GM23338 (cell line): ENCODE measurements at regions not wholly inside any gene's neighbourhood (a gene's known extent, or its start where the extent isn't known, plus 50 kb on each side); places are given as distances from the start of the nearest gene placed in this dataset.

Source experiments
- ATAC-seq: fragments of 200-7000 bp; cut with Tn5 transposase; 3 replicates; pipeline ENCODE4 v1.9.1; 2020
- DNase-seq: peaks from one replicate; pipeline ENCODE4 v3.0.0-alpha.2; 2015; ENCODE audit warnings: low spot score
- H2AFZ ChIP-seq: fragments of 200-600 bp; sonication (generic); 2 replicates; pipeline ENCODE4 v1.8.0; 2016; ENCODE audit warnings: antibody characterized with exemption, mild to moderate bottlenecking, moderate library complexity
- H3F3A ChIP-seq: fragments of 200-600 bp; sonication (generic); replicated peaks from 2 replicates; pipeline ENCODE4 v1.8.0; 2017; ENCODE audit warnings: antibody characterized with exemption, mixed run types, low read depth
- H3K27ac ChIP-seq: fragments of 200-600 bp; sonication (generic); 2 replicates; pipeline ENCODE4 v1.6.1; 2016; ENCODE audit warnings: low read depth
- H3K27me3 ChIP-seq: fragments of 200-600 bp; sonication (generic); 2 replicates; pipeline ENCODE4 v1.8.0; 2016; ENCODE audit warnings: mild to moderate bottlenecking, mixed run types, moderate library complexity; ENCODE audit not compliant: insufficient read depth
- H3K36me3 ChIP-seq: fragments of 200-600 bp; sonication (generic); 2 replicates; pipeline ENCODE4 v1.8.0; 2016; ENCODE audit warnings: mild to moderate bottlenecking; ENCODE audit not compliant: insufficient read depth
- H3K4me1 ChIP-seq: fragments of 200-600 bp; sonication (generic); 2 replicates; pipeline ENCODE4 v1.8.0; 2016; ENCODE audit warnings: mild to moderate bottlenecking, moderate library complexity; ENCODE audit not compliant: insufficient read depth
- H3K4me2 ChIP-seq: fragments of 200-600 bp; sonication (generic); 2 replicates; pipeline ENCODE4 v1.7.1; 2017; ENCODE audit warnings: mixed run types
- H3K4me3 ChIP-seq: fragments of 200-600 bp; sonication (generic); 2 replicates; pipeline ENCODE4 v1.6.1; 2016; ENCODE audit warnings: mixed run types
- H3K79me2 ChIP-seq: fragments of 200-600 bp; sonication (generic); replicated peaks from 2 replicates; pipeline ENCODE4 v1.8.0; 2017; ENCODE audit warnings: mild to moderate bottlenecking; ENCODE audit not compliant: insufficient read depth
- H3K9me2 ChIP-seq: fragments of 200-600 bp; sonication (generic); 2 replicates; pipeline ENCODE4 v1.8.0; 2017; ENCODE audit not compliant: insufficient read depth
- H4K20me1 ChIP-seq: fragments of 200-600 bp; sonication (generic); replicated peaks from 2 replicates; pipeline ENCODE4 v1.8.0; 2017; ENCODE audit warnings: mild to moderate bottlenecking; ENCODE audit not compliant: insufficient read depth
- H3K27ac Mint-ChIP-seq: 2 replicates; pipeline ENCODE4 v1.8.0; 2020; ENCODE audit warnings: inconsistent platforms, mild to moderate bottlenecking, moderate library complexity, mixed read lengths
- H3K27me3 Mint-ChIP-seq: 3 replicates; pipeline ENCODE4 v1.8.0; 2022; ENCODE audit warnings: low read depth, mild to moderate bottlenecking, moderate library complexity, mixed read lengths, inconsistent platforms; ENCODE audit not compliant: insufficient read depth, poor library complexity
- H3K36me3 Mint-ChIP-seq: 3 replicates; pipeline ENCODE4 v1.8.0; 2021; ENCODE audit warnings: low read depth, mild to moderate bottlenecking, inconsistent platforms, moderate library complexity, mixed read lengths
- H3K4me1 Mint-ChIP-seq: 3 replicates; pipeline ENCODE4 v1.8.0; 2020; ENCODE audit warnings: mild to moderate bottlenecking, inconsistent platforms, mixed read lengths
- H3K4me3 Mint-ChIP-seq: 3 replicates; pipeline ENCODE4 v1.8.0; 2021; ENCODE audit warnings: moderate library complexity, mild to moderate bottlenecking, inconsistent platforms, mixed read lengths
- H3K9me3 Mint-ChIP-seq: 3 replicates; pipeline ENCODE4 v1.8.0; 2020; ENCODE audit warnings: moderate library complexity, mild to moderate bottlenecking, inconsistent platforms, mixed read lengths
- CREB1 ChIP-seq: fragments of 250-450 bp; sonication (Bioruptor Pico); IDR thresholded peaks from 2 replicates; pipeline ENCODE4 v1.5.0; 2020; ENCODE audit warnings: low read depth, mild to moderate bottlenecking, moderate library complexity
- EZH2 ChIP-seq: fragments of 200-600 bp; sonication (generic); IDR thresholded peaks from one replicate; pipeline ENCODE4 v1.8.0; 2017; ENCODE audit warnings: antibody characterized with exemption, mild to moderate bottlenecking, low read depth; ENCODE audit not compliant: unreplicated experiment
- EZH2phosphoT487 ChIP-seq: fragments of 200-600 bp; sonication (generic); IDR thresholded peaks from one replicate; pipeline ENCODE4 v1.8.1; 2018; ENCODE audit warnings: antibody characterized with exemption; ENCODE audit not compliant: unreplicated experiment
- JUNB ChIP-seq: IDR thresholded peaks from one replicate; pipeline ENCODE4 v1.6.1; 2016; ENCODE audit warnings: antibody characterized with exemption; ENCODE audit not compliant: unreplicated experiment
- NANOG ChIP-seq: IDR thresholded peaks from 2 replicates; pipeline ENCODE4 v1.6.1; 2016; ENCODE audit warnings: antibody characterized with exemption, borderline replicate concordance
- POLR2AphosphoS5 ChIP-seq: IDR thresholded peaks from 2 replicates; pipeline ENCODE4 v1.6.1; 2016; ENCODE audit warnings: antibody characterized with exemption, low read depth
- STAT1 ChIP-seq: IDR thresholded peaks from one replicate; pipeline ENCODE4 v1.6.1; 2016; ENCODE audit warnings: antibody characterized with exemption; ENCODE audit not compliant: unreplicated experiment
- ZNF114 ChIP-seq: fragments of 250-450 bp; sonication (Bioruptor Pico); IDR thresholded peaks from 2 replicates; pipeline ENCODE4 v1.5.0; 2020; ENCODE audit warnings: mild to moderate bottlenecking, moderate library complexity
- ZNF331 ChIP-seq: fragments of 250-450 bp; sonication (Bioruptor Pico); IDR thresholded peaks from 2 replicates; pipeline ENCODE4 v1.5.0; 2020; ENCODE audit warnings: low read depth, mild to moderate bottlenecking, moderate library complexity
- TF ChIP-seq, protein P1 (sequence below): fragments of 250-450 bp; sonication (Bioruptor Pico); IDR thresholded peaks from 2 replicates; pipeline ENCODE4 v1.5.0; 2020; ENCODE audit warnings: mild to moderate bottlenecking, moderate library complexity
- TF ChIP-seq, protein P2 (sequence below): IDR thresholded peaks from one replicate; pipeline ENCODE4 v1.6.1; 2018; ENCODE audit warnings: antibody characterized with exemption; ENCODE audit not compliant: unreplicated experiment
- TF ChIP-seq, protein P3 (sequence below), 2 experiments: fragments of 200-600 bp in 1 of 2; sonication (generic) in 1 of 2; conservative IDR thresholded peaks; 2 replicates each; pipeline versions ENCODE4 v1.5.1 to v1.6.1; 2016 to 2017; ENCODE audit warnings: antibody characterized with exemption in 2 of 2, low read depth in 2 of 2, mild to moderate bottlenecking in 2 of 2, moderate library complexity in 1 of 2
- TF ChIP-seq, protein P4 (sequence below): IDR thresholded peaks from 2 replicates; pipeline ENCODE4 v1.6.1; 2016; ENCODE audit warnings: antibody characterized with exemption

DNA sequence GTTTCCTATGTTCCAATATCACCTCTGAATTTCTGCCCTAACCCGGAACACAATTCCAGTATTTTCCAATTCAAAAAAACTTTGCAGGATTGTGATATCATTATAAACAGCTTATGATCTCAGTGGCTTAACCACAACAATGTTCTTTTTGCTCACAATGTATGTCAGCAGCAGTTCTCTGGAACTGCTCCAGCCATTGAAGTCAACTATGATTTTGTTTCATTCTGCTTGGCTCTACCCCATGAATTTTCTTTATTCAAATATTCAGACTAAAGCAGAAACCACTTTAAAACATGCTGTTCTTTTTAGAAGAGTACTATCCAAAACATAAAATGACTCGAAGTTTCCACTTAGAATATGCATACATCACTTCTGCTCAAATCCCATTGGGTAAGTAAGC, 1611.1 kb downstream of the ARAP2 start:
- no peaks in the 10 kb centered on the region for H3K36me3 Mint-ChIP-seq
- DNase-seq (no peak), ATAC-seq (no peak)
- Histone ChIP-seq H3K4me2 (no peak overlapping the region), H3K4me1 (no peaks in the 10 kb centered on the region), H3K79me2 (no peaks in the 10 kb centered on the region), H3K27ac (no peak overlapping the region), H3K4me3 (no peak overlapping the region), H2AFZ (no peak overlapping the region), H3K27me3 (no peaks in the 10 kb centered on the region), H3F3A (no peaks in the 10 kb centered on the region), H4K20me1 (no peaks in the 10 kb centered on the region), H3K9me2 (no peaks in the 10 kb centered on the region), H3K36me3 (no peaks in the 10 kb centered on the region)
- TF ChIP-seq POLR2AphosphoS5, result no peak
- TF ChIP-seq EZH2, result no peak
- TF ChIP-seq, protein P1, sequence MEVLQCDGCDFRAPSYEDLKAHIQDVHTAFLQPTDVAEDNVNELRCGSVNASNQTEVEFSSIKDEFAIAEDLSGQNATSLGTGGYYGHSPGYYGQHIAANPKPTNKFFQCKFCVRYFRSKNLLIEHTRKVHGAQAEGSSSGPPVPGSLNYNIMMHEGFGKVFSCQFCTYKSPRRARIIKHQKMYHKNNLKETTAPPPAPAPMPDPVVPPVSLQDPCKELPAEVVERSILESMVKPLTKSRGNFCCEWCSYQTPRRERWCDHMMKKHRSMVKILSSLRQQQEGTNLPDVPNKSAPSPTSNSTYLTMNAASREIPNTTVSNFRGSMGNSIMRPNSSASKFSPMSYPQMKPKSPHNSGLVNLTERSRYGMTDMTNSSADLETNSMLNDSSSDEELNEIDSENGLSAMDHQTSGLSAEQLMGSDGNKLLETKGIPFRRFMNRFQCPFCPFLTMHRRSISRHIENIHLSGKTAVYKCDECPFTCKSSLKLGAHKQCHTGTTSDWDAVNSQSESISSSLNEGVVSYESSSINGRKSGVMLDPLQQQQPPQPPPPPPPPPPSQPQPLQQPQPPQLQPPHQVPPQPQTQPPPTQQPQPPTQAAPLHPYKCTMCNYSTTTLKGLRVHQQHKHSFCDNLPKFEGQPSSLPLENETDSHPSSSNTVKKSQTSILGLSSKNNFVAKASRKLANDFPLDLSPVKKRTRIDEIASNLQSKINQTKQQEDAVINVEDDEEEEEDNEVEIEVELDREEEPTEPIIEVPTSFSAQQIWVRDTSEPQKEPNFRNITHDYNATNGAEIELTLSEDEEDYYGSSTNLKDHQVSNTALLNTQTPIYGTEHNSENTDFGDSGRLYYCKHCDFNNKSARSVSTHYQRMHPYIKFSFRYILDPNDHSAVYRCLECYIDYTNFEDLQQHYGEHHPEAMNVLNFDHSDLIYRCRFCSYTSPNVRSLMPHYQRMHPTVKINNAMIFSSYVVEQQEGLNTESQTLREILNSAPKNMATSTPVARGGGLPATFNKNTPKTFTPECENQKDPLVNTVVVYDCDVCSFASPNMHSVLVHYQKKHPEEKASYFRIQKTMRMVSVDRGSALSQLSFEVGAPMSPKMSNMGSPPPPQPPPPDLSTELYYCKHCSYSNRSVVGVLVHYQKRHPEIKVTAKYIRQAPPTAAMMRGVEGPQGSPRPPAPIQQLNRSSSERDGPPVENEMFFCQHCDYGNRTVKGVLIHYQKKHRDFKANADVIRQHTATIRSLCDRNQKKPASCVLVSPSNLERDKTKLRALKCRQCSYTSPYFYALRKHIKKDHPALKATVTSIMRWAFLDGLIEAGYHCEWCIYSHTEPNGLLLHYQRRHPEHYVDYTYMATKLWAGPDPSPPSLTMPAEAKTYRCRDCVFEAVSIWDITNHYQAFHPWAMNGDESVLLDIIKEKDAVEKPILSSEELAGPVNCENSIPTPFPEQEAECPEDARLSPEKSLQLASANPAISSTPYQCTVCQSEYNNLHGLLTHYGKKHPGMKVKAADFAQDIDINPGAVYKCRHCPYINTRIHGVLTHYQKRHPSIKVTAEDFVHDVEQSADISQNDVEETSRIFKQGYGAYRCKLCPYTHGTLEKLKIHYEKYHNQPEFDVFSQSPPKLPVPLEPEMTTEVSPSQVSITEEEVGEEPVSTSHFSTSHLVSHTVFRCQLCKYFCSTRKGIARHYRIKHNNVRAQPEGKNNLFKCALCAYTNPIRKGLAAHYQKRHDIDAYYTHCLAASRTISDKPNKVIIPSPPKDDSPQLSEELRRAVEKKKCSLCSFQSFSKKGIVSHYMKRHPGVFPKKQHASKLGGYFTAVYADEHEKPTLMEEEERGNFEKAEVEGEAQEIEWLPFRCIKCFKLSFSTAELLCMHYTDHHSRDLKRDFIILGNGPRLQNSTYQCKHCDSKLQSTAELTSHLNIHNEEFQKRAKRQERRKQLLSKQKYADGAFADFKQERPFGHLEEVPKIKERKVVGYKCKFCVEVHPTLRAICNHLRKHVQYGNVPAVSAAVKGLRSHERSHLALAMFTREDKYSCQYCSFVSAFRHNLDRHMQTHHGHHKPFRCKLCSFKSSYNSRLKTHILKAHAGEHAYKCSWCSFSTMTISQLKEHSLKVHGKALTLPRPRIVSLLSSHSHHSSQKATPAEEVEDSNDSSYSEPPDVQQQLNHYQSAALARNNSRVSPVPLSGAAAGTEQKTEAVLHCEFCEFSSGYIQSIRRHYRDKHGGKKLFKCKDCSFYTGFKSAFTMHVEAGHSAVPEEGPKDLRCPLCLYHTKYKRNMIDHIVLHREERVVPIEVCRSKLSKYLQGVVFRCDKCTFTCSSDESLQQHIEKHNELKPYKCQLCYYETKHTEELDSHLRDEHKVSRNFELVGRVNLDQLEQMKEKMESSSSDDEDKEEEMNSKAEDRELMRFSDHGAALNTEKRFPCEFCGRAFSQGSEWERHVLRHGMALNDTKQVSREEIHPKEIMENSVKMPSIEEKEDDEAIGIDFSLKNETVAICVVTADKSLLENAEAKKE (CRISPR knock-in tag), result no peak
- TF ChIP-seq ZNF114 (CRISPR knock-in tag), result no peak
- TF ChIP-seq, protein P2, sequence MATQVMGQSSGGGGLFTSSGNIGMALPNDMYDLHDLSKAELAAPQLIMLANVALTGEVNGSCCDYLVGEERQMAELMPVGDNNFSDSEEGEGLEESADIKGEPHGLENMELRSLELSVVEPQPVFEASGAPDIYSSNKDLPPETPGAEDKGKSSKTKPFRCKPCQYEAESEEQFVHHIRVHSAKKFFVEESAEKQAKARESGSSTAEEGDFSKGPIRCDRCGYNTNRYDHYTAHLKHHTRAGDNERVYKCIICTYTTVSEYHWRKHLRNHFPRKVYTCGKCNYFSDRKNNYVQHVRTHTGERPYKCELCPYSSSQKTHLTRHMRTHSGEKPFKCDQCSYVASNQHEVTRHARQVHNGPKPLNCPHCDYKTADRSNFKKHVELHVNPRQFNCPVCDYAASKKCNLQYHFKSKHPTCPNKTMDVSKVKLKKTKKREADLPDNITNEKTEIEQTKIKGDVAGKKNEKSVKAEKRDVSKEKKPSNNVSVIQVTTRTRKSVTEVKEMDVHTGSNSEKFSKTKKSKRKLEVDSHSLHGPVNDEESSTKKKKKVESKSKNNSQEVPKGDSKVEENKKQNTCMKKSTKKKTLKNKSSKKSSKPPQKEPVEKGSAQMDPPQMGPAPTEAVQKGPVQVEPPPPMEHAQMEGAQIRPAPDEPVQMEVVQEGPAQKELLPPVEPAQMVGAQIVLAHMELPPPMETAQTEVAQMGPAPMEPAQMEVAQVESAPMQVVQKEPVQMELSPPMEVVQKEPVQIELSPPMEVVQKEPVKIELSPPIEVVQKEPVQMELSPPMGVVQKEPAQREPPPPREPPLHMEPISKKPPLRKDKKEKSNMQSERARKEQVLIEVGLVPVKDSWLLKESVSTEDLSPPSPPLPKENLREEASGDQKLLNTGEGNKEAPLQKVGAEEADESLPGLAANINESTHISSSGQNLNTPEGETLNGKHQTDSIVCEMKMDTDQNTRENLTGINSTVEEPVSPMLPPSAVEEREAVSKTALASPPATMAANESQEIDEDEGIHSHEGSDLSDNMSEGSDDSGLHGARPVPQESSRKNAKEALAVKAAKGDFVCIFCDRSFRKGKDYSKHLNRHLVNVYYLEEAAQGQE, result no peak
- no peak for TF ChIP-seq NANOG
- no peak for TF ChIP-seq ZNF331 (CRISPR knock-in tag)
- TF ChIP-seq STAT1, result no peak
- TF ChIP-seq, protein P3, sequence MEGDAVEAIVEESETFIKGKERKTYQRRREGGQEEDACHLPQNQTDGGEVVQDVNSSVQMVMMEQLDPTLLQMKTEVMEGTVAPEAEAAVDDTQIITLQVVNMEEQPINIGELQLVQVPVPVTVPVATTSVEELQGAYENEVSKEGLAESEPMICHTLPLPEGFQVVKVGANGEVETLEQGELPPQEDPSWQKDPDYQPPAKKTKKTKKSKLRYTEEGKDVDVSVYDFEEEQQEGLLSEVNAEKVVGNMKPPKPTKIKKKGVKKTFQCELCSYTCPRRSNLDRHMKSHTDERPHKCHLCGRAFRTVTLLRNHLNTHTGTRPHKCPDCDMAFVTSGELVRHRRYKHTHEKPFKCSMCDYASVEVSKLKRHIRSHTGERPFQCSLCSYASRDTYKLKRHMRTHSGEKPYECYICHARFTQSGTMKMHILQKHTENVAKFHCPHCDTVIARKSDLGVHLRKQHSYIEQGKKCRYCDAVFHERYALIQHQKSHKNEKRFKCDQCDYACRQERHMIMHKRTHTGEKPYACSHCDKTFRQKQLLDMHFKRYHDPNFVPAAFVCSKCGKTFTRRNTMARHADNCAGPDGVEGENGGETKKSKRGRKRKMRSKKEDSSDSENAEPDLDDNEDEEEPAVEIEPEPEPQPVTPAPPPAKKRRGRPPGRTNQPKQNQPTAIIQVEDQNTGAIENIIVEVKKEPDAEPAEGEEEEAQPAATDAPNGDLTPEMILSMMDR (conservative IDR thresholded peaks at IDR 0.05; ENCODE audit: low read depth in 2 of 2), result no peak
- TF ChIP-seq, protein P4, sequence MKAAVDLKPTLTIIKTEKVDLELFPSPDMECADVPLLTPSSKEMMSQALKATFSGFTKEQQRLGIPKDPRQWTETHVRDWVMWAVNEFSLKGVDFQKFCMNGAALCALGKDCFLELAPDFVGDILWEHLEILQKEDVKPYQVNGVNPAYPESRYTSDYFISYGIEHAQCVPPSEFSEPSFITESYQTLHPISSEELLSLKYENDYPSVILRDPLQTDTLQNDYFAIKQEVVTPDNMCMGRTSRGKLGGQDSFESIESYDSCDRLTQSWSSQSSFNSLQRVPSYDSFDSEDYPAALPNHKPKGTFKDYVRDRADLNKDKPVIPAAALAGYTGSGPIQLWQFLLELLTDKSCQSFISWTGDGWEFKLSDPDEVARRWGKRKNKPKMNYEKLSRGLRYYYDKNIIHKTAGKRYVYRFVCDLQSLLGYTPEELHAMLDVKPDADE, result no peak
- no peak for TF ChIP-seq CREB1 (CRISPR knock-in tag)
- no peak for TF ChIP-seq JUNB
- no peak for TF ChIP-seq EZH2phosphoT487
- no peaks in the 10 kb centered on the region for H3K4me1 Mint-ChIP-seq
- H3K9me3 Mint-ChIP-seq, result no peaks in the 10 kb centered on the region
- H3K4me3 Mint-ChIP-seq, result no peak overlapping the region
- H3K27me3 Mint-ChIP-seq, result no peaks in the 10 kb centered on the region
- no peak overlapping the region for H3K27ac Mint-ChIP-seq
